K562 (cell line): ENCODE measurements at regions not wholly inside any gene's neighbourhood (a gene's known extent, or its start where the extent isn't known, plus 50 kb on each side); places are given as distances from the start of the nearest gene placed in this dataset.

Experiments used
- ARID4B ChIP-seq: sonication (generic); formaldehyde crosslinking; IDR thresholded peaks from 2 replicates; pipeline ENCODE4 v1.8.0; 2022; ENCODE audit warnings: mild to moderate bottlenecking, missing genetic modification reagents
- BRD4 ChIP-seq: fragments of 200-600 bp; sonication (generic); IDR thresholded peaks from 2 replicates; pipeline ENCODE4 v1.6.1; 2017; ENCODE audit warnings: inconsistent platforms
- CBFA2T3 ChIP-seq: fragments of 450-650 bp; IDR thresholded peaks from 2 replicates; pipeline ENCODE4 v1.6.1; 2017
- CREB5 ChIP-seq: fragments of 250-450 bp; sonication (Bioruptor Pico); IDR thresholded peaks from 2 replicates; pipeline ENCODE4 v1.5.0; 2020; ENCODE audit warnings: mild to moderate bottlenecking
- ETV1 ChIP-seq: fragments of 450-650 bp; conservative IDR thresholded peaks from 2 replicates; pipeline ENCODE4 v1.6.1; 2016; ENCODE audit warnings: missing genetic modification characterization, control low read depth, low read depth, missing compliant biosample characterization
- GATAD2A ChIP-seq: fragments of 450-650 bp; IDR thresholded peaks from 2 replicates; pipeline ENCODE4 v1.6.1; 2017
- JUN ChIP-seq, 2 experiments: sonication (generic) in 1 of 2; formaldehyde crosslinking in 1 of 2; IDR thresholded peaks; 2 replicates each; pipeline versions ENCODE4 v1.6.1 to v1.8.0; 2012 to 2022; ENCODE audit warnings: borderline replicate concordance in 2 of 2, mild to moderate bottlenecking in 2 of 2, improper control_type of control experiment in 1 of 2, low read depth in 1 of 2, low read length in 1 of 2, missing genetic modification reagents in 1 of 2
- KLF16 ChIP-seq: IDR thresholded peaks from 2 replicates; pipeline ENCODE4 v1.6.1; 2016; ENCODE audit warnings: antibody characterized with exemption
- NELFE ChIP-seq: IDR thresholded peaks from 2 replicates; pipeline ENCODE4 v1.6.1; 2011; ENCODE audit warnings: mild to moderate bottlenecking; ENCODE audit not compliant: insufficient read depth, insufficient read length
- NR0B1 ChIP-seq: fragments of 450-650 bp; IDR thresholded peaks from one replicate; pipeline ENCODE4 v1.6.1; 2018; ENCODE audit warnings: mild to moderate bottlenecking, moderate library complexity; ENCODE audit not compliant: partially characterized antibody
- PCBP2 ChIP-seq: fragments of 200-400 bp; formaldehyde crosslinking; IDR thresholded peaks from 2 replicates; pipeline ENCODE4 v1.6.1; 2018; ENCODE audit warnings: low read length, low read depth, mild to moderate bottlenecking, moderate library complexity; ENCODE audit not compliant: poor library complexity, severe bottlenecking
- SMC3 ChIP-seq: conservative IDR thresholded peaks from 2 replicates; pipeline ENCODE4 v1.6.1; 2011; ENCODE audit warnings: low read depth, low read length, improper control_type of control experiment; ENCODE audit not compliant: insufficient read depth
- TCF7 ChIP-seq: sonication (generic); IDR thresholded peaks from 2 replicates; pipeline ENCODE4 v1.6.1; 2016; ENCODE audit warnings: antibody characterized with exemption, borderline replicate concordance
- ZBTB1 ChIP-seq: sonication (generic); formaldehyde crosslinking; IDR thresholded peaks from 2 replicates; pipeline ENCODE4 v1.8.1; 2023; ENCODE audit warnings: missing genetic modification reagents, low read depth, mild to moderate bottlenecking, borderline replicate concordance
- ZMIZ1 ChIP-seq, 2 experiments: fragments of 150-350 bp in 1 of 2; IDR thresholded peaks; 2 replicates each; pipeline ENCODE4 v1.6.1; 2012 to 2016; ENCODE audit warnings: low read depth in 2 of 2, low read length in 2 of 2, mild to moderate bottlenecking in 1 of 2, moderate library complexity in 1 of 2

GRCh38 chr20:41738604-41739206, 120.5 kb upstream of the CHD6 start (continued):
- no peak for TF ChIP-seq BRD4
- no peak for TF ChIP-seq PCBP2
- 0 out of 2 replicates have a peak, but pooled peaks have one; percentile 27 for TF ChIP-seq JUN (IDR thresholded peaks at IDR 0.05; ENCODE audit: borderline replicate concordance, low read depth, low read length)
- no peak for TF ChIP-seq JUN (CRISPR knock-in tag; IDR thresholded peaks at IDR 0.05; ENCODE audit: borderline replicate concordance)
- TF ChIP-seq KLF16, result peak; percentile 45; the same call in 1 of the 2 replicates
- TF ChIP-seq NELFE, result no peak
- TF ChIP-seq CREB5 (CRISPR knock-in tag), result no peak
- TF ChIP-seq NR0B1, result no peak
- no peak for TF ChIP-seq ETV1 (tag)
- peak; percentile 78 for TF ChIP-seq SMC3
- TF ChIP-seq ZBTB1 (CRISPR knock-in tag), result no peak
- no peak for TF ChIP-seq ARID4B (CRISPR knock-in tag)
- TF ChIP-seq CBFA2T3, result no peak
- no peak for TF ChIP-seq ZMIZ1 (IDR thresholded peaks at IDR 0.05; ENCODE audit: low read depth in 2 of 2, low read length in 2 of 2)
- TF ChIP-seq TCF7, result no peak
- TF ChIP-seq GATAD2A, result no peak
